Upper lobe of right lung (tissue), 1 donor: ENCODE measurements at regions not wholly inside any gene's neighbourhood (a gene's known extent, or its start where the extent isn't known, plus 50 kb on each side); places are given as distances from the start of the nearest gene placed in this dataset.

ENCODE experiments used
- ATAC-seq: fragments of 200-7000 bp; cut with Tn5 transposase; one replicate; pipeline ENCODE4 v1.9.1; 2020; ENCODE audit warnings: mild to moderate bottlenecking, moderate library complexity
- DNase-seq: peaks from one replicate; pipeline ENCODE4 v3.0.0-alpha.2; 2020
- H3K27ac ChIP-seq: fragments of 200-600 bp; one replicate; pipeline ENCODE4 v1.8.0; 2022
- H3K27me3 ChIP-seq: fragments of 200-600 bp; one replicate; pipeline ENCODE4 v1.8.0; 2022; ENCODE audit warnings: mild to moderate bottlenecking
- H3K36me3 ChIP-seq: fragments of 200-600 bp; one replicate; pipeline ENCODE4 v1.8.0; 2022
- H3K4me1 ChIP-seq: fragments of 200-600 bp; one replicate; pipeline ENCODE4 v1.8.0; 2022
- H3K4me3 ChIP-seq: fragments of 200-600 bp; one replicate; pipeline ENCODE4 v1.8.0; 2022; ENCODE audit warnings: mild to moderate bottlenecking
- H3K9me3 ChIP-seq: fragments of 200-600 bp; one replicate; pipeline ENCODE4 v1.8.0; 2022
- CTCF ChIP-seq: fragments of 200-600 bp; IDR thresholded peaks from one replicate; pipeline ENCODE4 v1.8.0; 2022; ENCODE audit warnings: antibody characterized with exemption
- intact Hi-C: fragments of 100-400 bp; cut with DNase I; formaldehyde crosslinking; loops from one replicate; pipeline ENCODE4 v1.11.0; 2022
- donor health status: DM: no; HTN: yes; CAD: no; lungs with severe emphysema.

GRCh38 chr6:76135481-76135880 is 63.0 kb upstream of the IMPG1 start:
- no peak for TF ChIP-seq CTCF
- ATAC-seq = no peak
- H3K9me3 ChIP-seq = no peaks in the 10 kb centered on the region
- no peaks in the 10 kb centered on the region for H3K27me3 ChIP-seq
- intact Hi-C loops = no loop called here
- no peak overlapping the region for H3K27ac ChIP-seq
- no peak for DNase-seq
- no peaks in the 10 kb centered on the region for H3K4me1 ChIP-seq
- H3K36me3 ChIP-seq = no peaks in the 10 kb centered on the region
- H3K4me3 ChIP-seq = no peak overlapping the region

- no peak overlapping the region for H3K4me3 ChIP-seq
- intact Hi-C loops = no loop called here
- H3K4me1 ChIP-seq = no peaks in the 10 kb centered on the region
- no peaks in the 10 kb centered on the region for H3K27me3 ChIP-seq
- ATAC-seq (no peak), DNase-seq (no peak)
- TF ChIP-seq CTCF = no peak
- no peaks in the 10 kb centered on the region for H3K36me3 ChIP-seq
- H3K27ac ChIP-seq = no peak overlapping the region
- H3K9me3 ChIP-seq = no peaks in the 10 kb centered on the region
Measured at GRCh38 chr6:76134651-76135050, 62.2 kb upstream of the IMPG1 start.

GRCh38 chr6:76124018-76124417 is 51.6 kb upstream of the IMPG1 start:
- no peak overlapping the region for H3K27ac ChIP-seq
- DNase-seq (no peak), ATAC-seq (no peak)
- no peaks in the 10 kb centered on the region for H3K4me1 ChIP-seq
- H3K36me3 ChIP-seq = no peaks in the 10 kb centered on the region
- H3K27me3 ChIP-seq = no peaks in the 10 kb centered on the region
- H3K9me3 ChIP-seq = peaks cover under 1% of the 10 kb centered on the region
- no peak overlapping the region for H3K4me3 ChIP-seq
- TF ChIP-seq CTCF = no peak
- intact Hi-C loops = no loop called here
